Mesenchymal stem cell (in vitro differentiated cells and primary cell): ENCODE measurements at regions not wholly inside any gene's neighbourhood (a gene's known extent, or its start where the extent isn't known, plus 50 kb on each side); places are given as distances from the start of the nearest gene placed in this dataset.

ENCODE experiments used
- DNase-seq: peaks from one replicate; pipeline ENCODE4 v3.0.0-alpha.2; 2013
- H2AFZ ChIP-seq: one replicate; pipeline ENCODE4 v1.6.1; 2013; ENCODE audit warnings: low read depth, mild to moderate bottlenecking, control low read depth, inconsistent platforms, low read length, moderate library complexity
- H2AK5ac ChIP-seq: 2 replicates; pipeline ENCODE4 v1.6.1; 2013; ENCODE audit warnings: low read length, moderate library complexity, mild to moderate bottlenecking, inconsistent platforms; ENCODE audit not compliant: severe bottlenecking
- H2BK120ac ChIP-seq: one replicate; pipeline ENCODE4 v1.6.1; 2013; ENCODE audit warnings: low read depth, mild to moderate bottlenecking, inconsistent platforms, low read length, moderate library complexity
- H2BK12ac ChIP-seq, 2 experiments: one replicate each; pipeline ENCODE4 v1.6.1; 2013; ENCODE audit warnings: inconsistent platforms in 2 of 2, low read length in 2 of 2, mild to moderate bottlenecking in 2 of 2, moderate library complexity in 2 of 2, control low read depth in 1 of 2
- H2BK15ac ChIP-seq: one replicate; pipeline ENCODE4 v1.6.1; 2013; ENCODE audit warnings: mild to moderate bottlenecking, low read depth, inconsistent platforms; ENCODE audit not compliant: poor library complexity, severe bottlenecking
- H2BK5ac ChIP-seq: 2 replicates; pipeline ENCODE4 v1.6.1; 2013; ENCODE audit warnings: low read depth, mild to moderate bottlenecking, low read length, control low read depth, inconsistent platforms; ENCODE audit not compliant: poor library complexity, severe bottlenecking
- H3K14ac ChIP-seq, 2 experiments: one replicate each; pipeline ENCODE4 v1.6.1; 2013; ENCODE audit warnings: inconsistent platforms in 2 of 2, low read length in 2 of 2, control low read depth in 1 of 2, mild to moderate bottlenecking in 1 of 2, moderate library complexity in 1 of 2
- H3K18ac ChIP-seq, 2 experiments: one replicate each; pipeline ENCODE4 v1.6.1; 2013; ENCODE audit warnings: inconsistent platforms in 2 of 2, low read length in 2 of 2, control low read depth in 1 of 2, low read depth in 1 of 2, mild to moderate bottlenecking in 1 of 2
- H3K23ac ChIP-seq, 2 experiments: one replicate each; pipeline ENCODE4 v1.6.1; 2013; ENCODE audit warnings: inconsistent platforms in 2 of 2, low read length in 2 of 2, mild to moderate bottlenecking in 2 of 2, moderate library complexity in 2 of 2, control low read depth in 1 of 2
- H3K27ac ChIP-seq: 2 replicates; pipeline ENCODE4 v1.5.1; 2013; ENCODE audit warnings: mild to moderate bottlenecking, moderate library complexity, low read length, control low read depth, inconsistent platforms; ENCODE audit not compliant: poor library complexity, severe bottlenecking
- H3K27me3 ChIP-seq, 2 experiments: 2 replicates each; pipeline versions ENCODE4 v1.6.1 to v1.7.0; 2013; ENCODE audit warnings: low read length in 2 of 2, mild to moderate bottlenecking in 2 of 2, moderate library complexity in 2 of 2, control low read depth in 1 of 2, inconsistent platforms in 1 of 2; ENCODE audit not compliant: control insufficient read depth in 1 of 2, insufficient read depth in 1 of 2
- H3K36me3 ChIP-seq, 2 experiments: 2 replicates each; pipeline versions ENCODE4 v1.6.1 to v1.7.0; 2013; ENCODE audit warnings: low read length in 2 of 2, control low read depth in 1 of 2, inconsistent platforms in 1 of 2, low read depth in 1 of 2, mild to moderate bottlenecking in 1 of 2; ENCODE audit not compliant: insufficient read depth in 2 of 2, control insufficient read depth in 1 of 2
- H3K4ac ChIP-seq, 2 experiments: one replicate each; pipeline ENCODE4 v1.6.1; 2013; ENCODE audit warnings: inconsistent platforms in 2 of 2, low read length in 2 of 2, mild to moderate bottlenecking in 2 of 2, moderate library complexity in 2 of 2, control low read depth in 1 of 2, low read depth in 1 of 2
- H3K4me1 ChIP-seq: 2 replicates; pipeline ENCODE4 v1.6.1; 2013; ENCODE audit warnings: low read depth, low read length, control low read depth; ENCODE audit not compliant: control insufficient read depth, insufficient read depth
- H3K4me2 ChIP-seq: 2 replicates; pipeline ENCODE4 v1.6.1; 2013; ENCODE audit warnings: low read length, mild to moderate bottlenecking, inconsistent platforms; ENCODE audit not compliant: poor library complexity, severe bottlenecking
- H3K4me3 ChIP-seq, 2 experiments: 2 replicates each; pipeline versions ENCODE4 v1.5.1 to v1.7.0; 2013; ENCODE audit warnings: low read length in 2 of 2, mild to moderate bottlenecking in 2 of 2, control low read depth in 1 of 2, low read depth in 1 of 2; ENCODE audit not compliant: insufficient read depth in 1 of 2
- H3K79me1 ChIP-seq: replicated peaks from 2 replicates; pipeline ENCODE4 v1.6.1; 2013; ENCODE audit warnings: mild to moderate bottlenecking, control low read depth, low read length, inconsistent platforms; ENCODE audit not compliant: poor library complexity, severe bottlenecking
- H3K9ac ChIP-seq: 2 replicates; pipeline ENCODE4 v1.7.0; 2013; ENCODE audit warnings: mild to moderate bottlenecking, low read length, moderate library complexity
- H3K9me3 ChIP-seq: 2 replicates; pipeline ENCODE4 v1.7.0; 2013; ENCODE audit warnings: mild to moderate bottlenecking, low read length; ENCODE audit not compliant: control insufficient read depth
- H4K8ac ChIP-seq: one replicate; pipeline ENCODE4 v1.6.1; 2013; ENCODE audit warnings: inconsistent platforms, mild to moderate bottlenecking, low read length, moderate library complexity
- H4K91ac ChIP-seq: one replicate; pipeline ENCODE4 v1.6.1; 2013; ENCODE audit warnings: mild to moderate bottlenecking, low read length, inconsistent platforms
- WGBS: methylation state at CpG from one replicate; pipeline ENCODE4 v1.1.7; 2013; ENCODE audit warnings: mixed read lengths; 5-methylcytosine and 5-hydroxymethylcytosine counted together

DNA sequence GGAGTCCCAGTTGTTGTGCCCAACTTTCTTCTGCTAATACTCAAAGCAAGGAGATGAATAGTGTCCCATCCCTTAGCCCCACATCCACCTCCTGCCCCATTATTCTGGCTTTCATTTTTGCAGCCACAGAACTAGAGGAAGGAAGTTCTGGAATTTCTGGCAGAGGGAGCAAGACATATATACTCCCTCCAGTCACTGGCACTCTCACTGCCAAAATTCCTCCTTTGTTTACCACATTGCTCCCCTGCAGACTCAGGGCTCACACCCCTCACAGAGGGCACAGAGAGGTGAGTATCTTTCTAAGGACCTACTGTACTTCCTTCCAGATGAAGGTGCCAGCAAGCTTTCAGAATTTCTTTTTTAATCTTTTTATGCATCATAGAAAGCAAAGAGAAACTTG lies 168.0 kb upstream of the ID4 start:
- no peak overlapping the region for H4K8ac ChIP-seq
- H3K9me3 ChIP-seq = no peaks in the 10 kb centered on the region
- no peak for DNase-seq
- no peaks in the 10 kb centered on the region for H3K36me3 ChIP-seq
- no peaks in the 10 kb centered on the region for H3K4me1 ChIP-seq
- H3K23ac ChIP-seq = no peak overlapping the region
- H3K14ac ChIP-seq = no peak overlapping the region
- H3K79me1 ChIP-seq = no peaks in the 10 kb centered on the region
- no peaks in the 10 kb centered on the region for H3K27me3 ChIP-seq
- no peak overlapping the region for H3K4ac ChIP-seq
- H2AFZ ChIP-seq = no peak overlapping the region
- no peak overlapping the region for H2BK15ac ChIP-seq
- no peak overlapping the region for H2AK5ac ChIP-seq
- H3K18ac ChIP-seq = no peak overlapping the region
- no peak overlapping the region for H3K4me2 ChIP-seq
- no peak overlapping the region for H2BK5ac ChIP-seq
- no peak overlapping the region for H3K27ac ChIP-seq
- H4K91ac ChIP-seq = no peak overlapping the region
- H2BK120ac ChIP-seq = no peak overlapping the region
- peak overlapping the region in 1 of 2 experiments; percentile 48 for H3K4me3 ChIP-seq
- H3K9ac ChIP-seq = peak overlapping the region; percentile 18
- no peak overlapping the region for H2BK12ac ChIP-seq

- no peak overlapping the region for H3K4ac ChIP-seq
- no peak overlapping the region for H3K23ac ChIP-seq
- no peaks in the 10 kb centered on the region for H3K27me3 ChIP-seq
- H3K27ac ChIP-seq = no peak overlapping the region
- H2AK5ac ChIP-seq = no peak overlapping the region
- no peak overlapping the region for H3K4me3 ChIP-seq
- H3K9ac ChIP-seq = no peak overlapping the region
- no peak overlapping the region for H2BK120ac ChIP-seq
- no peaks in the 10 kb centered on the region for H3K4me1 ChIP-seq
- no peaks in the 10 kb centered on the region for H3K79me1 ChIP-seq
- H4K91ac ChIP-seq = no peak overlapping the region
- H3K9me3 ChIP-seq = no peaks in the 10 kb centered on the region
- H3K14ac ChIP-seq = no peak overlapping the region
- no peak overlapping the region for H2AFZ ChIP-seq
- DNase-seq = no peak
- H3K36me3 ChIP-seq = no peaks in the 10 kb centered on the region
- no peak overlapping the region for H3K18ac ChIP-seq
- no peak overlapping the region for H2BK15ac ChIP-seq
- H3K4me2 ChIP-seq = no peak overlapping the region
- no peak overlapping the region for H2BK5ac ChIP-seq
- no peak overlapping the region for H2BK12ac ChIP-seq
- H4K8ac ChIP-seq = no peak overlapping the region
Observed at GRCh38 chr6:19682859-19683258, 154.3 kb upstream of the ID4 start.

DNA sequence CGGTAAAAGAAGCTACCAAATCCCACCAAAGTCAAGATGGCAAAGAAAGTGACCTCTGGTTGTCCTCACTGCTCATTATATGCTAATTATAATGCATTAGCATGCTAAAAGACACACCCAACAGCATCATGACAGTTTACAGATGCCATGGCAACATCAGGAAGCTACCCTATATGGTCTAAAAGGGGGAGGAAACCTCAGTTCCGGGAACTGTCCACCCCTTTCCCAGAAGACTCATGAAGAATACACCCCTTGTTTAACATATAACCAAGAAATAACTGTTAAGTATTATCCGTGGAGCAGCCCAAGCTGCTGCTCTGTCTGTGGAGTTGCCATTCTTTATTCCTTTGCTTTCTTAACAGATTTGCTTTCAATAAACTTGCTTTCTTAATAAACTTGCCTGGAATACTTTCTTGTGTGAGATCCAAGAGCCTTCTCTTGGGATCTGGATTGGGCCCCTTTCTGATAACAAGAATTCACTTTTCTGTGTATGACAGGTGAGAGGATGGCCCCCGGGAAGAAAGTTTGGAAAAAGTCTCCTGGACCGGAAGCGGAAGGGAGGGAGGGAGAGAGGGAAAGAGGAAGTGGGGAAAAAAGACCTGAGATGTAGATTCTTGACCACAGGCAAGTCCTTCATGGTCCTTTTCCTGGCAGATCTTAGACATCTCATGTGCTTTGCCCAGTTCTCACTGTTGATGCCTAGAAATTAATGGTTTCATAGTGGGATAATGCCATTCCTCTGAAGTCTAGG lies 146.7 kb upstream of the ID4 start:
- H3K9me3 ChIP-seq = no peaks in the 10 kb centered on the region
- H3K9ac ChIP-seq = no peak overlapping the region
- no peak overlapping the region for H2AFZ ChIP-seq
- no peak overlapping the region for H3K18ac ChIP-seq
- no peak overlapping the region for H3K4me3 ChIP-seq
- WGBS = 67% methylated on average over 6 of the region's 6 CpGs
- H3K14ac ChIP-seq = no peak overlapping the region
- no peaks in the 10 kb centered on the region for H3K79me1 ChIP-seq
- H3K27ac ChIP-seq = no peak overlapping the region
- H2BK120ac ChIP-seq = no peak overlapping the region
- H2AK5ac ChIP-seq = no peak overlapping the region
- no peak overlapping the region for H3K4ac ChIP-seq
- H4K91ac ChIP-seq = no peak overlapping the region
- H3K4me2 ChIP-seq = no peak overlapping the region
- H3K4me1 ChIP-seq = no peaks in the 10 kb centered on the region
- no peak overlapping the region for H3K23ac ChIP-seq
- no peak for DNase-seq
- peaks cover 30 to 38% of the 10 kb centered on the region in 2 experiments for H3K27me3 ChIP-seq
- no peak overlapping the region for H4K8ac ChIP-seq
- no peak overlapping the region for H2BK12ac ChIP-seq
- H3K36me3 ChIP-seq = no peaks in the 10 kb centered on the region
- H2BK5ac ChIP-seq = no peak overlapping the region
- H2BK15ac ChIP-seq = no peak overlapping the region

GRCh38 chr6:19691465-19692167 lies 145.6 kb upstream of the ID4 start:
- Histone ChIP-seq H2BK12ac (no peak overlapping the region), H2AFZ (peak overlapping the region; percentile 23), H4K91ac (no peak overlapping the region), H3K4ac (no peak overlapping the region), H3K9ac (peak overlapping the region; percentile 57), H3K23ac (peak overlapping the region in 1 of 2 experiments; percentile 69), H2AK5ac (no peak overlapping the region), H3K27me3 (peaks cover 30 to 38% of the 10 kb centered on the region in 2 experiments), H3K36me3 (no peaks in the 10 kb centered on the region), H3K14ac (no peak overlapping the region), H3K4me3 (peak overlapping the region in 1 of 2 experiments; percentile 80), H2BK15ac (no peak overlapping the region), H3K9me3 (no peaks in the 10 kb centered on the region), H3K4me2 (no peak overlapping the region), H3K18ac (no peak overlapping the region), H3K79me1 (no peaks in the 10 kb centered on the region), H3K27ac (no peak overlapping the region), H3K4me1 (no peaks in the 10 kb centered on the region), H2BK5ac (no peak overlapping the region), H2BK120ac (no peak overlapping the region), H4K8ac (no peak overlapping the region)
- WGBS = under 1% methylated on average over 40 of the region's 44 CpGs
- no peak for DNase-seq
